Smooth muscle cell (in vitro differentiated cells): ENCODE measurements at regions not wholly inside any gene's neighbourhood (a gene's known extent, or its start where the extent isn't known, plus 50 kb on each side); places are given as distances from the start of the nearest gene placed in this dataset.

Source experiments
- DNase-seq: peaks from one replicate; lab custom pipeline; 2025; ENCODE audit not compliant: unreplicated experiment; lab: John Stamatoyannopoulos, UW
- H2AFZ ChIP-seq: fragments of 200-600 bp; sonication (generic); 2 replicates; pipeline ENCODE4 v1.6.0; 2016; ENCODE audit warnings: antibody characterized with exemption, low read depth, mild to moderate bottlenecking
- H3F3A ChIP-seq: fragments of 200-600 bp; sonication (generic); 2 replicates; pipeline ENCODE4 v1.6.0; 2017; ENCODE audit warnings: antibody characterized with exemption, low read depth
- H3K27ac ChIP-seq: fragments of 200-600 bp; sonication (generic); 2 replicates; pipeline ENCODE4 v1.5.1; 2016; ENCODE audit warnings: low read depth, mild to moderate bottlenecking
- H3K27me3 ChIP-seq: fragments of 200-600 bp; sonication (generic); 2 replicates; pipeline ENCODE4 v1.6.1; 2016; ENCODE audit warnings: low read depth, mild to moderate bottlenecking
- H3K36me3 ChIP-seq: fragments of 200-600 bp; sonication (generic); 2 replicates; pipeline ENCODE4 v1.5.1; 2016; ENCODE audit warnings: low read depth
- H3K4me1 ChIP-seq: fragments of 200-600 bp; sonication (generic); 2 replicates; pipeline ENCODE4 v1.5.1; 2016; ENCODE audit warnings: low read depth
- H3K4me2 ChIP-seq: fragments of 200-600 bp; sonication (generic); 2 replicates; pipeline ENCODE4 v1.6.0; 2016; ENCODE audit warnings: mild to moderate bottlenecking
- H3K4me3 ChIP-seq: fragments of 200-600 bp; sonication (generic); 2 replicates; pipeline ENCODE4 v1.5.1; 2016; ENCODE audit warnings: mild to moderate bottlenecking
- H3K79me2 ChIP-seq: fragments of 200-600 bp; sonication (generic); 2 replicates; pipeline ENCODE4 v1.6.0; 2016; ENCODE audit warnings: low read depth, mild to moderate bottlenecking
- H3K9ac ChIP-seq: fragments of 200-600 bp; sonication (generic); 2 replicates; pipeline ENCODE4 v1.6.0; 2016; ENCODE audit warnings: low read depth
- H3K9me3 ChIP-seq: fragments of 200-600 bp; sonication (generic); replicated peaks from 2 replicates; pipeline ENCODE4 v1.5.1; 2016; ENCODE audit warnings: low read depth
- H4K20me1 ChIP-seq: fragments of 200-600 bp; sonication (generic); 2 replicates; pipeline ENCODE4 v1.6.0; 2016; ENCODE audit warnings: low read depth
- CTCF ChIP-seq: fragments of 200-600 bp; sonication (generic); IDR thresholded peaks from 2 replicates; pipeline ENCODE4 v1.5.1; 2017; ENCODE audit warnings: borderline replicate concordance, mild to moderate bottlenecking, antibody characterized with exemption; ENCODE audit not compliant: insufficient read depth, poor library complexity, severe bottlenecking
- WGBS: methylation state at CpG from one replicate; pipeline ENCODE4 v1.1.7; 2016; ENCODE audit warnings: low lambda C conversion rate; 5-methylcytosine and 5-hydroxymethylcytosine counted together

- Histone ChIP-seq H3K27me3 (no peaks in the 10 kb centered on the region), H3K4me3 (no peak overlapping the region), H3K79me2 (no peaks in the 10 kb centered on the region), H2AFZ (no peak overlapping the region), H3F3A (no peaks in the 10 kb centered on the region), H3K9ac (no peak overlapping the region), H3K4me1 (no peaks in the 10 kb centered on the region), H3K36me3 (no peaks in the 10 kb centered on the region), H4K20me1 (no peaks in the 10 kb centered on the region), H3K27ac (peak overlapping the region; percentile 6), H3K9me3 (no peaks in the 10 kb centered on the region), H3K4me2 (no peak overlapping the region)
- WGBS, result 29% methylated on average over 4 of the region's 4 CpGs
- TF ChIP-seq CTCF, result no peak
- DNase-seq, result no peak
Observed at GRCh38 chr9:4424891-4425290, 65.4 kb upstream of the SLC1A1 start.

- H3K4me3 ChIP-seq, result no peak overlapping the region
- H2AFZ ChIP-seq, result no peak overlapping the region
- no peaks in the 10 kb centered on the region for H3F3A ChIP-seq
- no peaks in the 10 kb centered on the region for H3K27me3 ChIP-seq
- H3K36me3 ChIP-seq, result no peaks in the 10 kb centered on the region
- H3K27ac ChIP-seq, result no peak overlapping the region
- WGBS, result 84% methylated on average over 1 of the region's 1 CpG
- no peaks in the 10 kb centered on the region for H3K9me3 ChIP-seq
- DNase-seq, result no peak
- H3K79me2 ChIP-seq, result no peaks in the 10 kb centered on the region
- H3K9ac ChIP-seq, result no peak overlapping the region
- no peak overlapping the region for H3K4me2 ChIP-seq
- TF ChIP-seq CTCF, result no peak
- no peaks in the 10 kb centered on the region for H3K4me1 ChIP-seq
- H4K20me1 ChIP-seq, result no peaks in the 10 kb centered on the region
Observed at GRCh38 chr9:4424038-4424437, 66.2 kb upstream of the SLC1A1 start.

GRCh38 chr9:4423207-4423610 is 67.1 kb upstream of the SLC1A1 start:
- Histone ChIP-seq H2AFZ (no peak overlapping the region), H3K9ac (no peak overlapping the region), H3K36me3 (no peaks in the 10 kb centered on the region), H3K4me1 (no peaks in the 10 kb centered on the region), H3K27me3 (no peaks in the 10 kb centered on the region), H3K79me2 (no peaks in the 10 kb centered on the region), H3K9me3 (no peaks in the 10 kb centered on the region), H3K4me2 (no peak overlapping the region), H3F3A (no peaks in the 10 kb centered on the region), H3K4me3 (no peak overlapping the region), H4K20me1 (no peaks in the 10 kb centered on the region), H3K27ac (no peak overlapping the region)
- DNase-seq, result no peak
- no peak for TF ChIP-seq CTCF
- 68% methylated on average over 4 of the region's 4 CpGs for WGBS

GRCh38 chr9:4422495-4422894 is 67.8 kb upstream of the SLC1A1 start:
- Histone ChIP-seq H3K27me3 (no peaks in the 10 kb centered on the region), H3K4me2 (no peak overlapping the region), H4K20me1 (no peaks in the 10 kb centered on the region), H3K4me3 (no peak overlapping the region), H3K79me2 (no peaks in the 10 kb centered on the region), H2AFZ (no peak overlapping the region), H3K4me1 (no peaks in the 10 kb centered on the region), H3K9me3 (no peaks in the 10 kb centered on the region), H3K27ac (no peak overlapping the region), H3K36me3 (no peaks in the 10 kb centered on the region), H3F3A (no peaks in the 10 kb centered on the region), H3K9ac (no peak overlapping the region)
- TF ChIP-seq CTCF, result no peak
- no peak for DNase-seq
- 78% methylated on average over 2 of the region's 2 CpGs for WGBS
